ENCODE measurements at regions not wholly inside any gene's neighbourhood (a gene's known extent, or its start where the extent isn't known, plus 50 kb on each side); places are given as distances from the start of the nearest gene placed in this dataset.

DNA sequence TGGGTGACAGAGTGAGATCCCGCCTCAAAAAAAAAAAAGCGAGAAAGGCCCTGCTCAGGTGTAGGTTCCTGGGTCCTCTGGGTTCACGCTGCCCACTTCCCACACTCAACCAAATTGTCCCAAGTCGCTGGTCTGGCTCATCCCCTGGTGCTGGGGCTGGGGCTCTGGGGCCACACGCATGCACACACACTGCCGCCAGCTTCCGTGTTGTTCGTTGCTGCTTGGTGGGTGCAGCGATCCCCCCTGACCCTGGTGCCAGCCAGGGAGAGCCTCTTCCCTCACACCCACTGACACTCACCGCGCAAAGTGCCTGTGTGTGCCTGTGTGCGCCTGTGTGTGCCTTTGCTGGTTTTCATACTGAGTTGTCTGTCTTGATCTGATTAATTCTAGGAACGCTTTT lies 124.1 kb upstream of the NKX1-1 start:
- H3K9me3 Mint-ChIP-seq (ENCODE audit: unreplicated experiment): peaks cover 6% of the 10 kb centered on the region
- H3K27ac Mint-ChIP-seq (ENCODE audit: unreplicated experiment): no peak overlapping the region
- H3K27me3 Mint-ChIP-seq (ENCODE audit: unreplicated experiment): peaks cover 5% of the 10 kb centered on the region
- H3K36me3 Mint-ChIP-seq (ENCODE audit: unreplicated experiment): no peaks in the 10 kb centered on the region
- TF ChIP-seq, protein P1, sequence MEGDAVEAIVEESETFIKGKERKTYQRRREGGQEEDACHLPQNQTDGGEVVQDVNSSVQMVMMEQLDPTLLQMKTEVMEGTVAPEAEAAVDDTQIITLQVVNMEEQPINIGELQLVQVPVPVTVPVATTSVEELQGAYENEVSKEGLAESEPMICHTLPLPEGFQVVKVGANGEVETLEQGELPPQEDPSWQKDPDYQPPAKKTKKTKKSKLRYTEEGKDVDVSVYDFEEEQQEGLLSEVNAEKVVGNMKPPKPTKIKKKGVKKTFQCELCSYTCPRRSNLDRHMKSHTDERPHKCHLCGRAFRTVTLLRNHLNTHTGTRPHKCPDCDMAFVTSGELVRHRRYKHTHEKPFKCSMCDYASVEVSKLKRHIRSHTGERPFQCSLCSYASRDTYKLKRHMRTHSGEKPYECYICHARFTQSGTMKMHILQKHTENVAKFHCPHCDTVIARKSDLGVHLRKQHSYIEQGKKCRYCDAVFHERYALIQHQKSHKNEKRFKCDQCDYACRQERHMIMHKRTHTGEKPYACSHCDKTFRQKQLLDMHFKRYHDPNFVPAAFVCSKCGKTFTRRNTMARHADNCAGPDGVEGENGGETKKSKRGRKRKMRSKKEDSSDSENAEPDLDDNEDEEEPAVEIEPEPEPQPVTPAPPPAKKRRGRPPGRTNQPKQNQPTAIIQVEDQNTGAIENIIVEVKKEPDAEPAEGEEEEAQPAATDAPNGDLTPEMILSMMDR (IDR thresholded peaks at IDR 0.05; ENCODE audit: partially characterized antibody, unreplicated experiment): no peak
- no peak for DNase-seq
- H3K4me3 Mint-ChIP-seq (ENCODE audit: unreplicated experiment): no peak overlapping the region
- peaks cover 17% of the 10 kb centered on the region for H3K4me1 Mint-ChIP-seq (ENCODE audit: low read depth, unreplicated experiment)

DNA sequence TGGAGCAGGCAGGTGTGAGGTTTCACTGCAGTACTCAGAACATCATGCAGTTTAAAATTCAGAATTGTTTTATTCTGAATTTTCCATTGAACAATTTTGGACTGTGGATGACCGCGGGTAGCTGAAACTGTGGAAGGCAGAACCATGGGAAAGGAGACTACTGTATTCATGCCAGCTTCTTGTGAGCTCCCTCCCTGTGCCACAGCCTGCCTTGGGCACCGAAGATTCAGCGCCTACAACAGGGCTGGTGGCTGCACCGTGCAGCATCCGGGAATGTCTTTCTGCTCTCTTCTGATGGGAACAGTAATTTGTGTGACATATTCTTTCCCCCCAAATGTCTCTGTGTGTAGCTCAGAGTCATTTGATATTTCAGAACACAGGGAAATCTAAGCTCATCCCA lies 118.5 kb upstream of the NKX1-1 start:
- no peak for DNase-seq
- H3K9me3 Mint-ChIP-seq (ENCODE audit: unreplicated experiment): peaks cover 2% of the 10 kb centered on the region
- H3K36me3 Mint-ChIP-seq (ENCODE audit: unreplicated experiment): no peaks in the 10 kb centered on the region
- TF ChIP-seq, protein P1 (IDR thresholded peaks at IDR 0.05; ENCODE audit: partially characterized antibody, unreplicated experiment): no peak
- H3K4me1 Mint-ChIP-seq (ENCODE audit: low read depth, unreplicated experiment): no peaks in the 10 kb centered on the region
- H3K4me3 Mint-ChIP-seq (ENCODE audit: unreplicated experiment): no peak overlapping the region
- peaks cover 3% of the 10 kb centered on the region for H3K27me3 Mint-ChIP-seq (ENCODE audit: unreplicated experiment)
- no peak overlapping the region for H3K27ac Mint-ChIP-seq (ENCODE audit: unreplicated experiment)

DNA sequence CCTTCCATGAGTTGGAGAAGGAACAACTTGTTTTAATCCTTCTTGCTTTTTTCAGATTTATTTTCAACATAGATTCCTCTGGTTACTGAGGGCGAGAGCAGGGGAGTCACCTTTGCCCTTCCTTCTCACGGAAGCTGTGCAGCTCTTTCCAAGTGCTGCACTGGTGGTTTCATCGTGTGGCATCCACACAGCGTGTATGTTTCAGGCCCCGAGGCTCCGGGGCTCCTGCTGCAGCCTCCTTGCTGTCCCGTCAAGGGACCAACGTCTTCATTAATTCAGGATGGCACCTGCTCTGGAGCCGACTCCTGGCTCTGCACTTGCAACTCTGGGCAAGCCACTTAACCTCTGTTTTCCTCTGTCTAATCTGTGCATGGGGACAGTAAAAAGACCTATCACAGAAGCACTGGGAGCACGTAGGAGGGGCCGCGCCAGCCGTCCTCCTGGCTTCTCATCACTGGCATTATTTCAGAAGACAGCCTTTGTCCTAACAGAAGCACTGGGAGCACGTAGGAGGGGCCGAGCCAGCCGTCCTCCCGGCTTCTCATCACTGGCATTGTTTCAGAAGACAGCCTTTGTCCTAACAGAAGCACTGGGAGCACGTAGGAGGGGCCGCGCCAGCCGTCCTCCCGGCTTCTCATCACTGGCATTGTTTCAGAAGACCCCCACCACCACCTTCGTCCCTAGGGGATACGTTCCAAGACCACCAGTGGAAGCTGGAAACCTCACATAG lies 117.8 kb upstream of the NKX1-1 start:
- DNase-seq: peak; percentile 10
- H3K27me3 Mint-ChIP-seq (ENCODE audit: unreplicated experiment): peaks cover 3% of the 10 kb centered on the region

DNA sequence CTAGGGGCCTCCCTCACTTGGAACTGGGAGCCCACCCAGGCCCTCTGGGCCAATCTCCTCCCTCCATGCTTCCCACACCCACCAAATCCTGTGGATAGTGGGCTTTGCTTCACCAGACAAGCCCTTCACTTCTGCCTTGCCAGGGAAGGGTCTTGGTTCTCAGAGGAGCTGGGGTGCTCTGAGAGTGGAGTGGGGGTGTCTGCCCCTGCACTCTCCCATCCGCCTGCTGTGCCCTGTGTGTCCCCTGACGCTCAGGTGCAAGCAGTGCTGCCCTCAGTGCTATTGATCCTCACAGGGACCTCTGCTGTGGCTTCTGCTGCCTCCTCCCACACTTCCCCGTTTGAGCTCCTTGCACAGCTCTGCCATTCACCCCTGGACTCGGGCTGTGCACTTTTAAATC lies 117.3 kb upstream of the NKX1-1 start:
- H3K4me1 Mint-ChIP-seq (ENCODE audit: low read depth, unreplicated experiment): no peaks in the 10 kb centered on the region
- TF ChIP-seq, protein P1 (IDR thresholded peaks at IDR 0.05; ENCODE audit: partially characterized antibody, unreplicated experiment): no peak
- H3K27me3 Mint-ChIP-seq (ENCODE audit: unreplicated experiment): peaks cover 3% of the 10 kb centered on the region
- H3K36me3 Mint-ChIP-seq (ENCODE audit: unreplicated experiment): no peaks in the 10 kb centered on the region
- no peak overlapping the region for H3K27ac Mint-ChIP-seq (ENCODE audit: unreplicated experiment)
- DNase-seq: peak; percentile 8
- no peak overlapping the region for H3K4me3 Mint-ChIP-seq (ENCODE audit: unreplicated experiment)
- H3K9me3 Mint-ChIP-seq (ENCODE audit: unreplicated experiment): peaks cover 2% of the 10 kb centered on the region

More for the DNA sequence above, 117.8 kb upstream of the NKX1-1 start:
- Mint-ChIP-seq H3K4me3 (ENCODE audit: unreplicated experiment) (no peak overlapping the region), H3K4me1 (ENCODE audit: low read depth, unreplicated experiment) (no peaks in the 10 kb centered on the region), H3K36me3 (ENCODE audit: unreplicated experiment) (no peaks in the 10 kb centered on the region), H3K27ac (ENCODE audit: unreplicated experiment) (no peak overlapping the region), H3K9me3 (ENCODE audit: unreplicated experiment) (peaks cover 2% of the 10 kb centered on the region)
- TF ChIP-seq, protein P1 (IDR thresholded peaks at IDR 0.05; ENCODE audit: partially characterized antibody, unreplicated experiment): no peak

DNA sequence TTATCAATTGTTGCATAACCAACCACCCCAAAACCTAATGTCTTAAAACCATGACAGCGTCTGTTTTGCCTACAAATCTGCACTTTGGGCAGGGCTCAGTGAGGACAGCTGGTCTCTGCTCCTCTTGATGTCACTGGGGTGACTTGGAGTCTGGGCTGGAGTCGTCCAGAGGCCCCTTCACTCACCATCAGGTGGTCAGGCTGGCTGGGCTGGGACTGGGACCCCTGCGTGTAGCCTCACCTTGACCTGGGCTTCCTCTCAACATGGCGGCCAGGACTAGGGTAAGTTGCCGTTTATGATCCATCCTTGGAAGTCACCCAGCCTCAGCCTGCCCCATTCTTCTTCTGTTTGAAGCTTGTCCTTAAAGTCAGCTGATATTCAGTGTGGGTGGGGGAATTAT lies 116.8 kb upstream of the NKX1-1 start:
- TF ChIP-seq, protein P1 (IDR thresholded peaks at IDR 0.05; ENCODE audit: partially characterized antibody, unreplicated experiment): no peak
- Mint-ChIP-seq H3K4me3 (ENCODE audit: unreplicated experiment) (no peak overlapping the region), H3K27me3 (ENCODE audit: unreplicated experiment) (peaks cover 3% of the 10 kb centered on the region), H3K27ac (ENCODE audit: unreplicated experiment) (no peak overlapping the region), H3K9me3 (ENCODE audit: unreplicated experiment) (peaks cover 2% of the 10 kb centered on the region), H3K36me3 (ENCODE audit: unreplicated experiment) (no peaks in the 10 kb centered on the region), H3K4me1 (ENCODE audit: low read depth, unreplicated experiment) (no peaks in the 10 kb centered on the region)
- DNase-seq: peak; percentile 9
